HFFc6 (cell line): ENCODE measurements at regions not wholly inside any gene's neighbourhood (a gene's known extent, or its start where the extent isn't known, plus 50 kb on each side); places are given as distances from the start of the nearest gene placed in this dataset.

Experiments used
- DNase-seq: peaks from one replicate; pipeline ENCODE4 v3.0.0-alpha.2; 2018
- H3K27ac Mint-ChIP-seq: 2 replicates; pipeline ENCODE4 v1.8.0; 2020; ENCODE audit warnings: mild to moderate bottlenecking, mixed read lengths
- H3K27me3 Mint-ChIP-seq: 2 replicates; pipeline ENCODE4 v1.8.0; 2021; ENCODE audit warnings: mild to moderate bottlenecking, moderate library complexity, mixed read lengths; ENCODE audit not compliant: insufficient read depth
- H3K36me3 Mint-ChIP-seq: 2 replicates; pipeline ENCODE4 v1.8.0; 2021; ENCODE audit warnings: low read depth, mixed read lengths
- H3K4me1 Mint-ChIP-seq: 2 replicates; pipeline ENCODE4 v1.8.0; 2020; ENCODE audit warnings: low read depth, mixed read lengths
- H3K4me3 Mint-ChIP-seq: 2 replicates; pipeline ENCODE4 v1.8.0; 2020; ENCODE audit warnings: mild to moderate bottlenecking, moderate library complexity, mixed read lengths
- H3K9me3 Mint-ChIP-seq: 2 replicates; pipeline ENCODE4 v1.8.0; 2020; ENCODE audit warnings: mild to moderate bottlenecking, mixed read lengths
- CTCF ChIP-seq: fragments of 200-600 bp; sonication (generic); IDR thresholded peaks from 2 replicates; pipeline ENCODE4 v1.5.0; 2021; ENCODE audit warnings: antibody characterized with exemption, mild to moderate bottlenecking

GRCh38 chr7:57370066-57370738 lies 79.8 kb upstream of the ZNF716 start:
- H3K9me3 Mint-ChIP-seq: peaks cover 75% of the 10 kb centered on the region
- no peak overlapping the region for H3K27ac Mint-ChIP-seq

GRCh38 chr7:57370739-57371098 lies 79.3 kb upstream of the ZNF716 start:
- TF ChIP-seq CTCF: no peak
- no peak overlapping the region for H3K27ac Mint-ChIP-seq
- no peak for DNase-seq
- H3K4me1 Mint-ChIP-seq: no peaks in the 10 kb centered on the region
- H3K36me3 Mint-ChIP-seq: peaks cover 16% of the 10 kb centered on the region
- peaks cover 74% of the 10 kb centered on the region for H3K9me3 Mint-ChIP-seq
- no peaks in the 10 kb centered on the region for H3K27me3 Mint-ChIP-seq
- no peak overlapping the region for H3K4me3 Mint-ChIP-seq

More at GRCh38 chr7:57370066-57370738, 79.8 kb upstream of the ZNF716 start:
- no peak for TF ChIP-seq CTCF
- Mint-ChIP-seq H3K27me3 (no peaks in the 10 kb centered on the region), H3K4me1 (no peaks in the 10 kb centered on the region), H3K36me3 (peaks cover 16% of the 10 kb centered on the region), H3K4me3 (no peak overlapping the region)
- no peak for DNase-seq

- Mint-ChIP-seq H3K27ac (no peak overlapping the region), H3K4me1 (no peaks in the 10 kb centered on the region), H3K4me3 (no peak overlapping the region), H3K36me3 (peaks cover 20% of the 10 kb centered on the region), H3K27me3 (no peaks in the 10 kb centered on the region), H3K9me3 (peaks cover 62% of the 10 kb centered on the region)
- no peak for DNase-seq
- no peak for TF ChIP-seq CTCF
Measured at GRCh38 chr7:57375783-57376182, 74.2 kb upstream of the ZNF716 start.

GRCh38 chr7:57381581-57381980 lies 68.4 kb upstream of the ZNF716 start:
- peaks cover 57% of the 10 kb centered on the region for H3K9me3 Mint-ChIP-seq
- TF ChIP-seq CTCF: no peak
- no peaks in the 10 kb centered on the region; the same call in 1 of the 2 replicates for H3K27me3 Mint-ChIP-seq
- no peak overlapping the region for H3K4me3 Mint-ChIP-seq
- no peak for DNase-seq
- no peak overlapping the region for H3K27ac Mint-ChIP-seq
- H3K4me1 Mint-ChIP-seq: no peaks in the 10 kb centered on the region
- H3K36me3 Mint-ChIP-seq: peaks cover 16% of the 10 kb centered on the region

GRCh38 chr7:57384380-57384779 lies 65.6 kb upstream of the ZNF716 start:
- TF ChIP-seq CTCF: no peak
- no peak overlapping the region for H3K4me3 Mint-ChIP-seq
- DNase-seq: no peak
- no peaks in the 10 kb centered on the region for H3K4me1 Mint-ChIP-seq
- H3K27me3 Mint-ChIP-seq: no peaks in the 10 kb centered on the region; the same call in 1 of the 2 replicates
- peaks cover 63% of the 10 kb centered on the region for H3K9me3 Mint-ChIP-seq
- H3K36me3 Mint-ChIP-seq: peaks cover 16% of the 10 kb centered on the region
- no peak overlapping the region for H3K27ac Mint-ChIP-seq

- no peak overlapping the region for H3K27ac Mint-ChIP-seq
- DNase-seq: no peak
- H3K27me3 Mint-ChIP-seq: no peaks in the 10 kb centered on the region; the same call in 1 of the 2 replicates
- H3K36me3 Mint-ChIP-seq: peaks cover 21% of the 10 kb centered on the region
- no peak overlapping the region for H3K4me3 Mint-ChIP-seq
- no peaks in the 10 kb centered on the region for H3K4me1 Mint-ChIP-seq
- no peak for TF ChIP-seq CTCF
- H3K9me3 Mint-ChIP-seq: peaks cover 64% of the 10 kb centered on the region
Measured at GRCh38 chr7:57385668-57386067, 64.3 kb upstream of the ZNF716 start.
